NT2/D1 (cell line): ENCODE measurements at regions not wholly inside any gene's neighbourhood (a gene's known extent, or its start where the extent isn't known, plus 50 kb on each side); places are given as distances from the start of the nearest gene placed in this dataset.
"Not testable (repeated sequence)": the region's sequence is repeated elsewhere in the genome, so short reads cannot be mapped to it uniquely, and the experiment has no call there.

ENCODE experiments used
- DNase-seq: peaks from one replicate; pipeline ENCODE4 v3.0.0-alpha.2; 2011; ENCODE audit warnings: low read depth, low spot score
- H3K27me3 ChIP-seq: 2 replicates; pipeline ENCODE4 v1.6.0; 2011; ENCODE audit warnings: mild to moderate bottlenecking; ENCODE audit not compliant: insufficient read length, insufficient read depth
- H3K36me3 ChIP-seq: 2 replicates; pipeline ENCODE4 v1.6.1; 2011; ENCODE audit warnings: mild to moderate bottlenecking, low read length, mixed read lengths; ENCODE audit not compliant: insufficient read depth, insufficient read length
- H3K4me1 ChIP-seq: 2 replicates; pipeline ENCODE4 v1.5.1; 2011; ENCODE audit not compliant: insufficient read depth, insufficient read length
- H3K4me3 ChIP-seq: 2 replicates; pipeline ENCODE4 v1.5.1; 2011; ENCODE audit warnings: low read depth; ENCODE audit not compliant: insufficient read length
- H3K9ac ChIP-seq: 2 replicates; pipeline ENCODE4 v1.6.0; 2011; ENCODE audit warnings: low read depth; ENCODE audit not compliant: insufficient read length
- H3K9me3 ChIP-seq: 2 replicates; pipeline ENCODE4 v1.5.1; 2011; ENCODE audit warnings: mild to moderate bottlenecking, low read length; ENCODE audit not compliant: insufficient read depth
- SUZ12 ChIP-seq: IDR thresholded peaks from 2 replicates; pipeline ENCODE4 v1.6.1; 2011; ENCODE audit not compliant: insufficient read length, insufficient read depth; ENCODE audit errors: extremely low read depth
- YY1 ChIP-seq: IDR thresholded peaks from 2 replicates; pipeline ENCODE4 v1.6.1; 2011; ENCODE audit not compliant: insufficient read length, insufficient read depth
- ZNF274 ChIP-seq: IDR thresholded peaks from 2 replicates; pipeline ENCODE4 v1.6.1; 2011; ENCODE audit warnings: mild to moderate bottlenecking, low read depth, low read length

GRCh38 chr17:55909776-55910175, 158.9 kb downstream of the PCTP start:
- Histone ChIP-seq H3K36me3 (no peaks in the 10 kb centered on the region), H3K4me3 (no peak overlapping the region), H3K27me3 (no peaks in the 10 kb centered on the region), H3K9me3 (peaks cover 11% of the 10 kb centered on the region; the same call in 1 of the 2 replicates), H3K4me1 (no peaks in the 10 kb centered on the region), H3K9ac (no peak overlapping the region)
- TF ChIP-seq SUZ12 (no peak), ZNF274 (no peak), YY1 (no peak)
- no peak for DNase-seq

GRCh38 chr17:55911186-55911585, 160.3 kb downstream of the PCTP start:
- Histone ChIP-seq H3K9me3 (peaks cover 11% of the 10 kb centered on the region; the same call in 1 of the 2 replicates), H3K9ac (no peak overlapping the region), H3K4me1 (no peaks in the 10 kb centered on the region), H3K27me3 (no peaks in the 10 kb centered on the region), H3K36me3 (no peaks in the 10 kb centered on the region), H3K4me3 (no peak overlapping the region)
- TF ChIP-seq ZNF274, result no peak
- TF ChIP-seq YY1, result no peak
- TF ChIP-seq SUZ12, result no peak
- DNase-seq, result no peak

- Histone ChIP-seq H3K4me1 (no peaks in the 10 kb centered on the region), H3K4me3 (no peak overlapping the region), H3K9ac (no peak overlapping the region), H3K36me3 (no peaks in the 10 kb centered on the region), H3K27me3 (no peaks in the 10 kb centered on the region), H3K9me3 (peaks cover 18% of the 10 kb centered on the region)
- TF ChIP-seq ZNF274 (no peak), SUZ12 (no peak), YY1 (no peak)
- DNase-seq, result no peak
Observed at GRCh38 chr17:55925440-55925839, 174.6 kb downstream of the PCTP start.

- Histone ChIP-seq H3K27me3 (no peaks in the 10 kb centered on the region), H3K4me3 (no peak overlapping the region)
- DNase-seq, result peak; percentile 30
Observed at GRCh38 chr17:55926276-55926990, 175.6 kb downstream of the PCTP start.

DNA sequence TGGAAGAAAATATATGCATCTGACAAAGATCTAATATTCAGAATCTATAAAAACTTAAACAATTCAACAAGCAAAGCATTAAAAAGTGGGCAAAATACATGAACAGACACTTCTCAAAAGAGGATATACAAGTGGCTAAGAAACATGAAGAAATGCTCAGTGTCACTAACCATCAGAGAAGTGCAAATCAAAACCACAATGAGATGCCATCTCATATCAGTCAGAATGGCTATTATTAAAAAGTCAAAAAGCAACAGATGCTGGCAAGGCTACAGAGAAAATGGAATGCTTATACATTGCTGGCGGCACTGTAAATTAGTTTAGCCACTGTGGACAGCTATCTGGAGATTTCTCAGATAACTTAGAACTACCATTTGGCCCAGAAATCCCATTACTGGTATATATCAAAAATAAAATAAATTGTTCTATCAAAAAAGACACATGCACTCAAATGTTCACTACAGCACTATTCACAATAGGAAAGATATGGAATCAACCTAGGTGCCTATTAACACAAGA, 179.5 kb downstream of the PCTP start:
- TF ChIP-seq SUZ12, result no peak
- TF ChIP-seq ZNF274, result no peak
- no peak for TF ChIP-seq YY1
- Histone ChIP-seq H3K27me3 (no peaks in the 10 kb centered on the region), H3K9ac (no peak overlapping the region), H3K36me3 (no peaks in the 10 kb centered on the region), H3K4me1 (no peaks in the 10 kb centered on the region), H3K9me3 (peaks cover 9% of the 10 kb centered on the region), H3K4me3 (no peak overlapping the region)
- DNase-seq, result no peak

More at GRCh38 chr17:55926276-55926990, 175.6 kb downstream of the PCTP start:
- Histone ChIP-seq H3K36me3 (no peaks in the 10 kb centered on the region), H3K9me3 (peaks cover 18% of the 10 kb centered on the region), H3K9ac (no peak overlapping the region), H3K4me1 (no peaks in the 10 kb centered on the region)
- TF ChIP-seq ZNF274, result no peak
- TF ChIP-seq SUZ12, result no peak
- TF ChIP-seq YY1, result no peak

GRCh38 chr17:55931446-55931845, 180.6 kb downstream of the PCTP start:
- no peak overlapping the region for H3K4me3 ChIP-seq
- no peaks in the 10 kb centered on the region for H3K9me3 ChIP-seq
- no peaks in the 10 kb centered on the region for H3K27me3 ChIP-seq
- DNase-seq, result no peak
- H3K36me3 ChIP-seq, result no peaks in the 10 kb centered on the region
- no peaks in the 10 kb centered on the region for H3K4me1 ChIP-seq
- H3K9ac ChIP-seq, result no peak overlapping the region
- TF ChIP-seq ZNF274, result no peak
- no peak for TF ChIP-seq YY1

- no peak overlapping the region for H3K4me3 ChIP-seq
- DNase-seq, result no peak
- H3K9ac ChIP-seq, result no peak overlapping the region
- no peaks in the 10 kb centered on the region for H3K27me3 ChIP-seq
- no peaks in the 10 kb centered on the region for H3K9me3 ChIP-seq
- H3K36me3 ChIP-seq, result no peaks in the 10 kb centered on the region
- H3K4me1 ChIP-seq, result no peaks in the 10 kb centered on the region
- no peak for TF ChIP-seq SUZ12
- TF ChIP-seq YY1, result no peak
- TF ChIP-seq ZNF274, result no peak
Observed at GRCh38 chr17:55932973-55933372, 182.1 kb downstream of the PCTP start.

- H3K27me3 ChIP-seq, H3K4me1 ChIP-seq, H3K9me3 ChIP-seq, H3K36me3 ChIP-seq: not testable (repeated sequence)
- H3K4me3 ChIP-seq, result peak overlapping the region; percentile 19
- H3K9ac ChIP-seq, result peak overlapping the region; percentile 42
- peak; percentile 42 for DNase-seq
Observed at GRCh38 chr17:55939181-55939810, 188.4 kb downstream of the PCTP start.
